Lung (tissue), 11 donors: ENCODE measurements at regions not wholly inside any gene's neighbourhood (a gene's known extent, or its start where the extent isn't known, plus 50 kb on each side); places are given as distances from the start of the nearest gene placed in this dataset.

ENCODE experiments used
- ATAC-seq: fragments of 200-7000 bp; cut with Tn5 transposase; one replicate; pipeline ENCODE4 v1.9.1; 2020; ENCODE audit warnings: moderate number of reproducible peaks; ENCODE audit not compliant: insufficient read depth, low FRiP score
- DNase-seq, 3 donors: peaks; one replicate each; pipeline ENCODE4 v3.0.0-alpha.2; 2013 to 2017
- H3K27ac ChIP-seq, 2 donors: one replicate each; pipeline ENCODE4 v1.5.1; 2013; ENCODE audit warnings: mild to moderate bottlenecking in 2 of 2, moderate library complexity in 2 of 2, control low read depth in 1 of 2, inconsistent platforms in 1 of 2, low read depth in 1 of 2, low read length in 1 of 2
- H3K27me3 ChIP-seq, 3 donors: one replicate each; pipeline ENCODE4 v1.5.1; 2013; ENCODE audit warnings: low read length in 2 of 3; ENCODE audit not compliant: control insufficient read depth in 3 of 3, insufficient read depth in 3 of 3
- H3K36me3 ChIP-seq, 4 donors: one replicate each; pipeline ENCODE4 v1.5.1; 2013; ENCODE audit warnings: low read length in 4 of 4, mild to moderate bottlenecking in 1 of 4, moderate library complexity in 1 of 4; ENCODE audit not compliant: control insufficient read depth in 4 of 4, insufficient read depth in 4 of 4
- H3K4me1 ChIP-seq, 5 donors: one replicate each; pipeline ENCODE4 v1.5.1; 2013; ENCODE audit warnings: low read length in 5 of 5, mild to moderate bottlenecking in 2 of 5, moderate library complexity in 1 of 5; ENCODE audit not compliant: control insufficient read depth in 5 of 5, insufficient read depth in 5 of 5
- H3K4me3 ChIP-seq: one replicate; pipeline ENCODE4 v1.5.1; 2013; ENCODE audit warnings: mild to moderate bottlenecking, control low read depth, moderate library complexity
- H3K9ac ChIP-seq, 2 donors: one replicate each; pipeline ENCODE4 v1.5.1; 2013; ENCODE audit warnings: low read length in 2 of 2, control low read depth in 1 of 2; ENCODE audit not compliant: insufficient read depth in 1 of 2
- H3K9me3 ChIP-seq, 4 donors: one replicate each; pipeline ENCODE4 v1.5.1; 2013; ENCODE audit warnings: low read length in 3 of 4, mild to moderate bottlenecking in 1 of 4, moderate library complexity in 1 of 4; ENCODE audit not compliant: control insufficient read depth in 4 of 4, insufficient read depth in 3 of 4
- CTCF ChIP-seq: IDR thresholded peaks from 2 replicates; pipeline ENCODE4 v1.5.1; 2012; ENCODE audit warnings: mild to moderate bottlenecking; ENCODE audit errors: control extremely low read depth, extremely low read depth
- WGBS, 2 donors: extraction: QIAGEN DNeasy Blood & Tissue Kit; methylation state at CpG; one replicate each; pipeline ENCODE4 v1.1.7; 2013; 5-methylcytosine and 5-hydroxymethylcytosine counted together
- donor health status: control.
- donor health status: control.
- donor health status: Bipolar disorder and iron deficiency.
- donor health status: healthy.
- donor health status: DM: yes; HTN: yes; CAD: no.

GRCh38 chr16:77647726-77648125 is 74.6 kb upstream of the NUDT7 start:
- Histone ChIP-seq H3K9me3 (no peaks in the 10 kb centered on the region), H3K4me3 (no peak overlapping the region), H3K36me3 (no peaks in the 10 kb centered on the region), H3K27me3 (no peaks in the 10 kb centered on the region), H3K27ac (no peak overlapping the region), H3K4me1 (peaks cover 0 to 3% (median 0%) of the 10 kb centered on the region in 5 donors), H3K9ac (no peak overlapping the region)
- DNase-seq (no peak), ATAC-seq (no peak)
- WGBS, 2 donors, result 59 to 76% methylated on average over 1 of the region's 1 CpG
- no peak for TF ChIP-seq CTCF

- WGBS, 2 donors, result 69 to 79% methylated on average over 3 of the region's 3 CpGs
- Histone ChIP-seq H3K4me1 (peaks cover 0 to 3% (median 0%) of the 10 kb centered on the region in 5 donors), H3K9me3 (no peaks in the 10 kb centered on the region), H3K27ac (no peak overlapping the region), H3K4me3 (no peak overlapping the region), H3K27me3 (no peaks in the 10 kb centered on the region), H3K9ac (no peak overlapping the region), H3K36me3 (no peaks in the 10 kb centered on the region)
- no peak for TF ChIP-seq CTCF
- peak in 1 of 3 donors; percentile 29 for DNase-seq
- no peak for ATAC-seq
These were observed 71.6 kb upstream of the NUDT7 start for GRCh38 chr16:77650761-77651160.

- H3K27me3 ChIP-seq, result no peaks in the 10 kb centered on the region
- no peak for TF ChIP-seq CTCF
- no peak overlapping the region for H3K4me3 ChIP-seq
- H3K36me3 ChIP-seq, result no peaks in the 10 kb centered on the region
- no peak for DNase-seq
- H3K4me1 ChIP-seq, result peaks cover 0 to 1% (median 0%) of the 10 kb centered on the region in 5 donors
- no peaks in the 10 kb centered on the region for H3K9me3 ChIP-seq
- no peak overlapping the region for H3K27ac ChIP-seq
- ATAC-seq, result no peak
- WGBS, 2 donors, result 91 to 93% methylated on average over 4 of the region's 4 CpGs
- H3K9ac ChIP-seq, result no peak overlapping the region
These were observed 69.9 kb upstream of the NUDT7 start for GRCh38 chr16:77652399-77652798.

GRCh38 chr16:77657016-77657415 is 65.3 kb upstream of the NUDT7 start:
- WGBS, 2 donors, result 57 to 78% methylated on average over 6 of the region's 6 CpGs
- Histone ChIP-seq H3K27me3 (peaks cover 0 to 2% (median 0%) of the 10 kb centered on the region in 3 donors), H3K4me3 (no peak overlapping the region), H3K36me3 (no peaks in the 10 kb centered on the region), H3K9ac (no peak overlapping the region), H3K9me3 (peaks cover 0 to under 1% (median 0%) of the 10 kb centered on the region in 4 donors), H3K27ac (no peak overlapping the region), H3K4me1 (no peaks in the 10 kb centered on the region)
- DNase-seq, result no peak
- no peak for TF ChIP-seq CTCF
- no peak for ATAC-seq
